GM10266 (cell line): ENCODE measurements at regions not wholly inside any gene's neighbourhood (a gene's known extent, or its start where the extent isn't known, plus 50 kb on each side); places are given as distances from the start of the nearest gene placed in this dataset.

Source experiments
- DNase-seq: peaks from one replicate; pipeline ENCODE4 v3.0.0; 2012; ENCODE audit errors: extremely low spot score
- CTCF ChIP-seq: IDR thresholded peaks from 2 replicates; pipeline ENCODE4 v1.5.1; 2012; ENCODE audit warnings: mild to moderate bottlenecking, low read depth; ENCODE audit not compliant: control insufficient read depth, insufficient read depth; ENCODE audit errors: missing control alignments

- no peak for TF ChIP-seq CTCF
- no peak for DNase-seq
These were observed 207.9 kb downstream of the TANC2 start for GRCh38 chr17:63173903-63174302.

GRCh38 chr17:63178530-63178929 lies 212.5 kb downstream of the TANC2 start:
- TF ChIP-seq CTCF, result no peak
- DNase-seq, result no peak

- no peak for TF ChIP-seq CTCF
- no peak for DNase-seq
These were observed 215.8 kb downstream of the TANC2 start for GRCh38 chr17:63181856-63182255.

- no peak for TF ChIP-seq CTCF
- no peak for DNase-seq
These were observed 219.4 kb downstream of the TANC2 start for GRCh38 chr17:63185420-63185819.

GRCh38 chr17:63189082-63189481 lies 223.0 kb downstream of the TANC2 start:
- DNase-seq, result no peak
- TF ChIP-seq CTCF, result no peak

- no peak for DNase-seq
- TF ChIP-seq CTCF, result no peak
These were observed 223.9 kb downstream of the TANC2 start for GRCh38 chr17:63189930-63190329.

GRCh38 chr17:63190821-63191370 lies 224.9 kb downstream of the TANC2 start:
- DNase-seq, result no peak
- no peak for TF ChIP-seq CTCF
